GM12878 (cell line): ENCODE measurements at regions not wholly inside any gene's neighbourhood (a gene's known extent, or its start where the extent isn't known, plus 50 kb on each side); places are given as distances from the start of the nearest gene placed in this dataset.

Source experiments
- CBFB ChIP-seq: IDR thresholded peaks from 2 replicates; pipeline ENCODE4 v1.6.1; 2016; ENCODE audit warnings: antibody characterized with exemption, low read depth
- CEBPB ChIP-seq, 2 experiments: fragments of 150-350 bp in 1 of 2; IDR thresholded peaks; 2 replicates each; pipeline ENCODE4 v1.6.1; 2012 to 2014; ENCODE audit warnings: low read depth in 2 of 2, low read length in 2 of 2, borderline replicate concordance in 1 of 2, inconsistent platforms in 1 of 2
- ESRRA ChIP-seq: IDR thresholded peaks from 2 replicates; pipeline ENCODE4 v1.6.1; 2012; ENCODE audit warnings: mild to moderate bottlenecking, low read length, improper control_type of control experiment
- EZH2 ChIP-seq: IDR thresholded peaks from 2 replicates; pipeline ENCODE4 v1.6.1; 2012; ENCODE audit warnings: low read depth, mild to moderate bottlenecking, control low read depth, inconsistent platforms, low read length, borderline replicate concordance; ENCODE audit not compliant: control insufficient read depth
- FOXM1 ChIP-seq: IDR thresholded peaks from 2 replicates; pipeline ENCODE4 v1.6.1; 2012; ENCODE audit warnings: low read depth, mild to moderate bottlenecking, inconsistent platforms, low read length, moderate library complexity
- HDAC6 ChIP-seq: fragments of 200-600 bp; sonication (generic); IDR thresholded peaks from one replicate; pipeline ENCODE4 v1.8.0; 2017; ENCODE audit warnings: antibody characterized with exemption; ENCODE audit not compliant: unreplicated experiment
- JUND ChIP-seq: IDR thresholded peaks from 2 replicates; pipeline ENCODE4 v1.6.1; 2012; ENCODE audit warnings: low read depth, mild to moderate bottlenecking, low read length, improper control_type of control experiment, moderate library complexity
- POLR2A ChIP-seq: IDR thresholded peaks from 2 replicates; pipeline ENCODE4 v1.6.1; 2011; ENCODE audit warnings: low read depth, mild to moderate bottlenecking, low read length
- POLR2AphosphoS5 ChIP-seq: IDR thresholded peaks from 2 replicates; pipeline ENCODE4 v1.6.1; 2011; ENCODE audit warnings: mild to moderate bottlenecking, low read length, inconsistent platforms
- ZBED1 ChIP-seq: IDR thresholded peaks from 2 replicates; pipeline ENCODE4 v1.6.1; 2016; ENCODE audit warnings: borderline replicate concordance
- TF ChIP-seq, protein P1 (sequence below), 3 experiments: IDR thresholded peaks in 2 of 3; conservative IDR thresholded peaks in 1 of 3; 2 replicates each; pipeline ENCODE4 v1.5.1; 2011; ENCODE audit warnings: low read depth in 3 of 3, low read length in 3 of 3, mild to moderate bottlenecking in 3 of 3, control low read depth in 2 of 3, moderate library complexity in 2 of 3, inconsistent platforms in 1 of 3, mixed read lengths in 1 of 3; ENCODE audit not compliant: control insufficient read depth in 2 of 3, insufficient read depth in 1 of 3; ENCODE audit errors: extremely low read depth in 1 of 3
- TF ChIP-seq, protein P2 (sequence below): fragments of 450-650 bp; IDR thresholded peaks from 2 replicates; pipeline ENCODE4 v1.6.1; 2017; ENCODE audit warnings: antibody characterized with exemption, mild to moderate bottlenecking, moderate library complexity

DNA sequence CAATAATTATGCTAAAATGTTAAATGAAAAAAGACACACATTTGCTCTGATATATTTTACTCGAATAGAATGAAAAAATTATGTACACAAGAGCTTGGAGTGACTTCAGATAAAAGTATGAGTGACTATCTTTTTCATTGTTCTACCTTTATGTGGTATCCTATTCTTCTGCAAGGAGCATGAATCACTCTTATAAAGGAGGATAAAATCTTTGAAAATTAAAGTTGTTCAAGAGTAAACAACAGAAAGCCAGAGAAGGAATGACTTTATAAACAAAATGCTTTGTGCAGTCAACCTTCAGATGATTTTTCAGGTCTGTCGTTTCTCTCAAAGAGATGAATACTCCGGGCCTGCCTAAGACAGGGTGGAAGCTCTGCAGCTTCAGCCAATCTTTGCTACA is 215.3 kb downstream of the FOXA2 start:
- TF ChIP-seq POLR2A: no peak
- TF ChIP-seq, protein P1, sequence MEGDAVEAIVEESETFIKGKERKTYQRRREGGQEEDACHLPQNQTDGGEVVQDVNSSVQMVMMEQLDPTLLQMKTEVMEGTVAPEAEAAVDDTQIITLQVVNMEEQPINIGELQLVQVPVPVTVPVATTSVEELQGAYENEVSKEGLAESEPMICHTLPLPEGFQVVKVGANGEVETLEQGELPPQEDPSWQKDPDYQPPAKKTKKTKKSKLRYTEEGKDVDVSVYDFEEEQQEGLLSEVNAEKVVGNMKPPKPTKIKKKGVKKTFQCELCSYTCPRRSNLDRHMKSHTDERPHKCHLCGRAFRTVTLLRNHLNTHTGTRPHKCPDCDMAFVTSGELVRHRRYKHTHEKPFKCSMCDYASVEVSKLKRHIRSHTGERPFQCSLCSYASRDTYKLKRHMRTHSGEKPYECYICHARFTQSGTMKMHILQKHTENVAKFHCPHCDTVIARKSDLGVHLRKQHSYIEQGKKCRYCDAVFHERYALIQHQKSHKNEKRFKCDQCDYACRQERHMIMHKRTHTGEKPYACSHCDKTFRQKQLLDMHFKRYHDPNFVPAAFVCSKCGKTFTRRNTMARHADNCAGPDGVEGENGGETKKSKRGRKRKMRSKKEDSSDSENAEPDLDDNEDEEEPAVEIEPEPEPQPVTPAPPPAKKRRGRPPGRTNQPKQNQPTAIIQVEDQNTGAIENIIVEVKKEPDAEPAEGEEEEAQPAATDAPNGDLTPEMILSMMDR (IDR thresholded peaks at IDR 0.05 in 2 of 3, conservative IDR thresholded peaks at IDR 0.05 in 1 of 3; ENCODE audit: control insufficient read depth in 2 of 3, extremely low read depth in 1 of 3, insufficient read depth in 1 of 3, low read depth in 3 of 3, low read length in 3 of 3): no peak
- no peak for TF ChIP-seq ZBED1
- no peak for TF ChIP-seq JUND
- TF ChIP-seq HDAC6: no peak
- TF ChIP-seq CEBPB (IDR thresholded peaks at IDR 0.05; ENCODE audit: borderline replicate concordance in 1 of 2, low read depth in 2 of 2, low read length in 2 of 2): no peak
- no peak for TF ChIP-seq ESRRA
- TF ChIP-seq, protein P2, sequence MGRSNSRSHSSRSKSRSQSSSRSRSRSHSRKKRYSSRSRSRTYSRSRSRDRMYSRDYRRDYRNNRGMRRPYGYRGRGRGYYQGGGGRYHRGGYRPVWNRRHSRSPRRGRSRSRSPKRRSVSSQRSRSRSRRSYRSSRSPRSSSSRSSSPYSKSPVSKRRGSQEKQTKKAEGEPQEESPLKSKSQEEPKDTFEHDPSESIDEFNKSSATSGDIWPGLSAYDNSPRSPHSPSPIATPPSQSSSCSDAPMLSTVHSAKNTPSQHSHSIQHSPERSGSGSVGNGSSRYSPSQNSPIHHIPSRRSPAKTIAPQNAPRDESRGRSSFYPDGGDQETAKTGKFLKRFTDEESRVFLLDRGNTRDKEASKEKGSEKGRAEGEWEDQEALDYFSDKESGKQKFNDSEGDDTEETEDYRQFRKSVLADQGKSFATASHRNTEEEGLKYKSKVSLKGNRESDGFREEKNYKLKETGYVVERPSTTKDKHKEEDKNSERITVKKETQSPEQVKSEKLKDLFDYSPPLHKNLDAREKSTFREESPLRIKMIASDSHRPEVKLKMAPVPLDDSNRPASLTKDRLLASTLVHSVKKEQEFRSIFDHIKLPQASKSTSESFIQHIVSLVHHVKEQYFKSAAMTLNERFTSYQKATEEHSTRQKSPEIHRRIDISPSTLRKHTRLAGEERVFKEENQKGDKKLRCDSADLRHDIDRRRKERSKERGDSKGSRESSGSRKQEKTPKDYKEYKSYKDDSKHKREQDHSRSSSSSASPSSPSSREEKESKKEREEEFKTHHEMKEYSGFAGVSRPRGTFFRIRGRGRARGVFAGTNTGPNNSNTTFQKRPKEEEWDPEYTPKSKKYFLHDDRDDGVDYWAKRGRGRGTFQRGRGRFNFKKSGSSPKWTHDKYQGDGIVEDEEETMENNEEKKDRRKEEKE: no peak
- no peak for TF ChIP-seq EZH2
- no peak for TF ChIP-seq POLR2AphosphoS5
- no peak for TF ChIP-seq FOXM1
- no peak for TF ChIP-seq CBFB
